RWPE1 (cell line): ENCODE measurements at regions not wholly inside any gene's neighbourhood (a gene's known extent, or its start where the extent isn't known, plus 50 kb on each side); places are given as distances from the start of the nearest gene placed in this dataset.

ENCODE experiments used
- CTCF ChIA-PET: fragments of 350-600 bp; sonication (Branson Sonifier 250); formaldehyde crosslinking; extraction: SDS; loops from one replicate; lab custom pipeline; 2021; lab: Yijun Ruan, JAX
- POLR2A ChIA-PET: fragments of 400-600 bp; formaldehyde crosslinking; extraction: SDS; loops from one replicate; lab custom pipeline; 2020; ENCODE audit warnings: antibody characterized with exemption; ENCODE audit not compliant: low non-redundant PET; lab: Yijun Ruan, JAX
- DNase-seq: peaks from one replicate; pipeline ENCODE4 v3.0.0; 2012; ENCODE audit warnings: low spot score
- H3K27ac ChIP-seq: fragments of 450-650 bp; 2 replicates; pipeline ENCODE4 v1.5.1; 2017
- TF ChIP-seq, protein P1 (sequence below): fragments of 450-650 bp; conservative IDR thresholded peaks from 2 replicates; pipeline ENCODE4 v1.5.1; 2017; ENCODE audit warnings: low read depth, mild to moderate bottlenecking

DNA sequence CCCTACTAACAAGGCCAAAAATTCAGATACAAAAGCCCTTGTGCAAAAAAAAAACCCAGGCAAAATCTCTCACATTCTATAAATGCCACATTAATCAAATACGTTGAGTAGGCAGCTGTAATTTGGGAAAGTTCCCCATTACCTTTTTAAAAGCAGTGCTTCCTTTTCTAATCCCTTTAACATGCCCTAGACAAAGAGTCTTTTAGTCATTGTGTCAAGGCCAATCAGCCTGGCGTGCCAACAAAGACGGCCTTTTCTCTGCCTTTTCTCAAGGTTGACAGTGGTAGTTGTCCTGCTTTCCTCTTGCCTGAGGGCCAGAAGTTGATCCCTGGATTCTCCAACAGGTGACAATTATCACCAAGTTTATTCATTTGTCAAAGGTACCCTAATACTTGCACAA is 62.5 kb upstream of the METAP2 start:
- H3K27ac ChIP-seq = no peak overlapping the region
- TF ChIP-seq, protein P1, sequence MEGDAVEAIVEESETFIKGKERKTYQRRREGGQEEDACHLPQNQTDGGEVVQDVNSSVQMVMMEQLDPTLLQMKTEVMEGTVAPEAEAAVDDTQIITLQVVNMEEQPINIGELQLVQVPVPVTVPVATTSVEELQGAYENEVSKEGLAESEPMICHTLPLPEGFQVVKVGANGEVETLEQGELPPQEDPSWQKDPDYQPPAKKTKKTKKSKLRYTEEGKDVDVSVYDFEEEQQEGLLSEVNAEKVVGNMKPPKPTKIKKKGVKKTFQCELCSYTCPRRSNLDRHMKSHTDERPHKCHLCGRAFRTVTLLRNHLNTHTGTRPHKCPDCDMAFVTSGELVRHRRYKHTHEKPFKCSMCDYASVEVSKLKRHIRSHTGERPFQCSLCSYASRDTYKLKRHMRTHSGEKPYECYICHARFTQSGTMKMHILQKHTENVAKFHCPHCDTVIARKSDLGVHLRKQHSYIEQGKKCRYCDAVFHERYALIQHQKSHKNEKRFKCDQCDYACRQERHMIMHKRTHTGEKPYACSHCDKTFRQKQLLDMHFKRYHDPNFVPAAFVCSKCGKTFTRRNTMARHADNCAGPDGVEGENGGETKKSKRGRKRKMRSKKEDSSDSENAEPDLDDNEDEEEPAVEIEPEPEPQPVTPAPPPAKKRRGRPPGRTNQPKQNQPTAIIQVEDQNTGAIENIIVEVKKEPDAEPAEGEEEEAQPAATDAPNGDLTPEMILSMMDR = no peak
- CTCF ChIA-PET = interaction anchor here (0.6 kb wide), 1 partner anchor 578 kb away, joined by 4 read pairs; no protein-coding TSS in a partner anchor
- no peak for DNase-seq
- POLR2A ChIA-PET = no interaction called here

DNA sequence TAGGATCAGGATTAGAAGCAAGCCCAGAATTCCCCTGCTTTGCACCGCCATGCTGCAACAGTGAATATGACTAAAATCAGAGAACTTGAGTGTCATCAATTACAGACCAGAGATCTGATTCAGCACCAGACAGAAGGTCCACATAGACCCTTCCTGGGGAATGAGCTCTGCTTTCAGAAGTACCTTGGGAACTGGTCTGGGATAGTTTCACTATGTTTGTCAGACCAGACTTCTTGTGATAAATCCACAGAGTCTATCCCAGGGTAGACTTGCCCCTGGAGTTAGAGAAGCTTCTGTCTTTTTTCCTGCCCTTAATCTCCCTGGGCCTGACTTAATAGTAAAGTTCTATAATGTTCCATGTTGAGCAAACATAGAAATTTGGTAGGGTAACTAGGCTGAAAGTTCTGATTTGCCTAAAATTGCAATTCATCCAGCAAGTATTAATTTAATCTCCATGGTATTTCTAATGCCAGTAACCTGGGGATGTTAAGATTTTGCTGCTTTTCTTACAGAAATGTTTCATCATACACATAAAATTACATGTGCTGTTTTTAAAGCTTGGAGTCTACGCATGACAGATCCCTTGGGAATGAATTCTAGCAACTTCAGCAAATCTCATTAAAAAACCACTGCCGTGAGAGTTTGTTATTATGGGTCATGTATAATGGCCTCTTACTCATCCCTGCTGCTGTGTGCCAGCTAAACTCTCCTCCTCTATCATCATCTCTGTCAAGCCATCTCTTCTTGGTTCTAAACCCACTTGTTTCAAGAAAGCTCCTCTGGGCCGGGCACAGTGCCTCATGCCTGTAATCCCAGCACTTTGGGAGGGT is 61.3 kb upstream of the METAP2 start:
- ChIA-PET CTCF (interaction anchor here (1.0 kb wide), 1 partner anchor 10 kb away, joined by 4 read pairs; no protein-coding TSS in a partner anchor), POLR2A (no interaction called here)
- peak overlapping the region; percentile 22; the same call in 1 of the 2 replicates for H3K27ac ChIP-seq

DNA sequence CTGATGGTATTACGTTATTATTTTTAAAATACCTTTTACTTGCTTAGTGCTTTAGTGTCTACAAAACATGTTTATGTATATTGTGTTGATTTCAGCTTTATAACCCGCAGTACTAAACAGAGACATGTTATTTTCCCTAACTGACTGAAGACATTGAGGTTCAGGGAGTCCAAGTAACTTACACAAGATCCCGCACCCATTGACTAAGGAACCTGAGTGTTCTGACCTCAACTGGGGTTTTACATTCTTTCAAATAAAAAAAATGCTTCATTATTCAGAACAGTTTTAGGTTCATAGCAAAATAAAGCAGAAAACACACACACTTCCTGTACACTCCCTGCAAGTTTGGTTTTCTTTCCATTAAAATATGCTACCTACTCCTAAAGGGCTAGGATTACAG is 60.4 kb upstream of the METAP2 start:
- CTCF ChIA-PET = no interaction called here
- TF ChIP-seq, protein P1 = no peak
- no peak overlapping the region; the same call in 1 of the 2 replicates for H3K27ac ChIP-seq
- POLR2A ChIA-PET = no interaction called here
- no peak for DNase-seq

More for the DNA sequence above, 61.3 kb upstream of the METAP2 start:
- DNase-seq = peak; percentile 58
- TF ChIP-seq, protein P1 = no peak

DNA sequence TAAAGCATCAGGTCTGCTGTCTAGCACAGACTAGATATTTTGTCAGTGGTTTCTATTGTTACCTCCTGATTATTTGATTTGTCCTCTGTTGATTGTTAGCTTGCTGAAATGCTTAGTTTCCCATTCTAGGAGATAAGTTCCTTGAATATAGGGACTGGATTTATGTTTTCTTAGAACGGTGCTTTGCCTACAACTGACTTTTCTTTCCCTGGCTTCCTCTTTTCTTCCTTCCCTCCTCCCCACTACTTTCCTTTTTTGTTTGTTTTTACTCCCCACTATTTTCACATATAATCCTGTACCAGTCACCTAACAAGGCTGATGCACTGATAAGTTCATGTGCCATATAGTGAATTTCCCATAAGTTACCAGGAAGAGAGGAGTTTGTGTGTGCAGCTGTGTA is 58.5 kb upstream of the METAP2 start:
- H3K27ac ChIP-seq = no peak overlapping the region
- POLR2A ChIA-PET = no interaction called here
- CTCF ChIA-PET = no interaction called here
- DNase-seq = no peak
- TF ChIP-seq, protein P1 = no peak

DNA sequence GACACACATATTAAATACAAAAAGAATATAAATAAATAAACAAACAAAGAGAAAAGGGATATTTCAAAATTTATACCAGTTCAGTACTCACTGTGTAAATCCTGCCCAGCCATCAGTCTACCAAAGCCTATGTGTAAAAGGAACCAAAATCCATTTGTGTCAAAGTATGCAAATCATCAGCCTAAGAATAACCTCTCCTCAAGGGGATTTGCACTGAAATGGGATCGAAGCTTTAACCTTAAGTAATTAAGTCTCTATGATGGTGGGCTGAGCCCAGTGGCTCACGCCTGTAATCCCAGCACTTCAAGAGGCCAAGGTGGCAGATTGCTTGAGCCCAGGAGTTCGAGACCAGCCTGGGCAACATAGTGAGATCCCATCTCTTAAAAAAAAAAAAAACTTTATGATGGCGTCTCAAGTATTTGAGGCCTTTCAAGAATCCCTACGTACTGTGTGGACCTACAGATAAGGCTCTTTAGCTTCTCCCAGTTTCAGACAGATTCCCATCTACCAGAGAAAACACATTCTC is 57.8 kb upstream of the METAP2 start:
- CTCF ChIA-PET = interaction anchor here (0.9 kb wide), 1 partner anchor 98 kb away, joined by 4 read pairs; no protein-coding TSS in a partner anchor
- H3K27ac ChIP-seq = no peak overlapping the region
- POLR2A ChIA-PET = no interaction called here
- DNase-seq = no peak
- TF ChIP-seq, protein P1 = no peak

DNA sequence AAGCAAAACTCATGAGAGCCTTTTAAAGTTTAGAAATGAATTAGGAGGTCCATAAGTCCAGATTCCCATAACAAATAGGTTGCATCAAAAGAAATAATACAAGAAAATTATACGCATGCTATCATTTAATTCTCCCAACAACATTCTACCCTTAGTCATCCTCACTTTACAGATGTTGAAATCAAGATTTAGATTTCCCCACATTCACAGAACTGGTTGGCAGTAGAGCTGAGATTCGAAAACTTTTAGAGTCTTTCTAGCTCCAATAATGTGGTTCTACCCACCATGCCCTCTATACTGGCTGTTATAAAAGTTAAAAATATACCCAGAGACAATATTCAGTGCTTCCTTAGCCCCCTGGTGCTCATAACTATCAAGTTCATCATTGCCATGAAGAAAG is 56.6 kb upstream of the METAP2 start:
- no peak for DNase-seq
- TF ChIP-seq, protein P1 = no peak
- ChIA-PET POLR2A (no interaction called here), CTCF (no interaction called here)
- no peak overlapping the region for H3K27ac ChIP-seq
